Renal cortex interstitium (tissue), 11 donors: ENCODE measurements at regions not wholly inside any gene's neighbourhood (a gene's known extent, or its start where the extent isn't known, plus 50 kb on each side); places are given as distances from the start of the nearest gene placed in this dataset.

Experiments
- DNase-seq, 11 donors: peaks; one replicate each; pipeline ENCODE4 v3.0.0-alpha.2; 2013; ENCODE audit warnings: low read depth in 9 of 11, low spot score in 4 of 11; ENCODE audit errors: extremely low read depth in 1 of 11

- no peak for DNase-seq
These were observed 54.7 kb downstream of the MYEOV start for GRCh38 chr11:69348414-69349235.

- DNase-seq = no peak
These were observed 56.1 kb downstream of the MYEOV start for GRCh38 chr11:69350040-69350439.

GRCh38 chr11:69350596-69350995 is 56.6 kb downstream of the MYEOV start:
- DNase-seq = no peak

- no peak for DNase-seq
These were observed 57.5 kb downstream of the MYEOV start for GRCh38 chr11:69351460-69351859.

- no peak for DNase-seq
These were observed 58.2 kb downstream of the MYEOV start for GRCh38 chr11:69352166-69352565.

- no peak for DNase-seq
These were observed 58.9 kb downstream of the MYEOV start for GRCh38 chr11:69352715-69353319.

GRCh38 chr11:69353696-69354544 is 60.0 kb downstream of the MYEOV start:
- no peak for DNase-seq

- no peak for DNase-seq
These were observed 60.6 kb downstream of the MYEOV start for GRCh38 chr11:69354545-69354897.

GRCh38 chr11:69355346-69355940 is 61.5 kb downstream of the MYEOV start:
- no peak for DNase-seq

GRCh38 chr11:69355959-69356702 is 62.2 kb downstream of the MYEOV start:
- DNase-seq = no peak

- DNase-seq = no peak
These were observed 62.9 kb downstream of the MYEOV start for GRCh38 chr11:69356703-69357457.

- no peak for DNase-seq
These were observed 63.8 kb downstream of the MYEOV start for GRCh38 chr11:69357458-69358397.

GRCh38 chr11:69358398-69359020 is 64.6 kb downstream of the MYEOV start:
- DNase-seq = no peak

- no peak for DNase-seq
These were observed 66.0 kb downstream of the MYEOV start for GRCh38 chr11:69359735-69360480.

- no peak for DNase-seq
These were observed 66.7 kb downstream of the MYEOV start for GRCh38 chr11:69360606-69361005.

GRCh38 chr11:69361048-69361447 is 67.1 kb downstream of the MYEOV start:
- DNase-seq = no peak
